ENCODE measurements at regions not wholly inside any gene's neighbourhood (a gene's known extent, or its start where the extent isn't known, plus 50 kb on each side); places are given as distances from the start of the nearest gene placed in this dataset.

DNA sequence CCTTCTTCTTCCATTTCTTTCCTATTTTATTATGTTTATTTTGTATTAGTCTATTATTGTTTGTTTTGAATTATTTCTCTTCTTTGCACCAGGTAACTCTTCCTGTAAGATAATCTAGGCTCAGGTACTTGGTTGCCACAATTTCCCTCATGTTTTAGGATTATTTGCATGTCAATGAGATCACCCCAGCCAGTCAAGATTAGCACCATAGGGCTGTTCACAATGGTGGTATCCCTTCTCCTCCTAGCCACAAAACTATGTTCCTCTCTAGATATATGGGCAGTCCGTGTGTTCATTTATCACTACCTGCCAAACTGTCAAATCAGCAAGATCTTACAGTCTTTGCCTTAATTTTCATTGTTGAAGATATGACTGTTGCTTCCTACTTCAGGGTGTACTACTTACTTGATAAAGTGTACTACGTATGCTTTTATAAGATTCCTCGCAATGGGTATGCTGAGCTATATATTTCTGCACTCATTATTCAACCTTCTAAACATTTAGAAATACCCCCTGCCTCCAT lies 1536.2 kb downstream of the PLA2G4A start:
- in situ Hi-C loops (cut with HindIII; ENCODE audit: low sequenced_read_pairs), result no loop called here

DNA sequence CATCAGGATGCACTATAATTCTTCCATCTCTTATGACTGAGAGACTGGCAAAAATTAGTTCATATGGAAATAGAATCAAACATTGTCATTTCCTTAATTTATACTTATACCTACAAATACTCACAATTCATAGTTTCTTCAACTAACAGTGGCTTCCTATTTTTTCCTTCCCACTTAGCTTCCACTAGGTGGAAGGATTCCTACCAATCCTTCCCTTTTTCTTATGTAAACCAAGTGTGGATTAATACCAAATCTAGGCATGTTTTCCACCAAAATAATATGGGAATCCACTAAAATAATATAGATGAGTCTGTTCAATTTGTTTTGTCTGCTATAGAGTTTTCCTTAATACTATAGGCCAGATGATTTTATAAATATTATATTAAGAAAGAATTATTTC lies 1537.1 kb downstream of the PLA2G4A start:
- in situ Hi-C loops (cut with HindIII; ENCODE audit: low sequenced_read_pairs), result no loop called here

DNA sequence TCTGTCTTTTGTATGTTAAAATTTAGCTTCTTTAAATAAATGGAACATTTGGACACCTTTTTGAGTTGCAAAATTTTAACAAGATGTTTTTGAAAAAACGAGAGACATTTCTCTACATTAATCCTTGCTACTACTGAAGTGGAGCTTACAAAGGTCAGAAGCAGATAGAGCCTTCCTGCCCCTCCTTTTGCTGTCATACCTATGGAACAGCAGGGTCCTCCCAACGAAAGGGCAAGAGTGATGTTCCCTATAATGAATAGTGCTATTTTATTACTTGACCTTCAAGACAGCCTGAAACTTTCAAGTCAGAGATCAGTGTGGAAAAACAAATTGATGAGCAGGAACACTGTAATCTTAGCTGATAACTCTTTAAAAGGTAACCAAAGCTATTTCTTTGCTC lies 1538.9 kb downstream of the PLA2G4A start:
- in situ Hi-C loops (cut with HindIII; ENCODE audit: low sequenced_read_pairs), result no loop called here

DNA sequence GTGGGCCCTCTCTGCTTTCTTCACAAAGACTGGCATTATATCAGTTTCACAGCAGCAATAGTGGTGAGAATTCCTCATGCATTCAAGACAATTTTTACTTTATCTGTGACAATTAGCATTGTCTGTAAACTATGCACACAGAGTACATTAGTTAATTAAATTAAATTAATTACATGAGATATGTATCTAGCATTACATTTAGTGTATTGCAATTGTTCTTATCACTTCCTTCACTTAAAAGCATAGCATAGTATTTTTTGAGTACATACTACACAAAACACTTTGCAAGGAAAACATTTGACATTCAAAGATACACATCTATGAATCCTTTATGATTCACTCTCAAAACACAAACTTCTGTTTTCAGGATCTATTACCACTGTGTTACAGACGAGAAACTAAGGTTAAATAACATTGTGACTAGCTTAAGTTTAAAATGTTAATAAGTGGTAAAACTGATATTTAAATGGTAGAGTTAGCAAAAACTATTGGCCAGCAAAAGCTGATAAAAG lies 1542.6 kb downstream of the PLA2G4A start:
- in situ Hi-C loops (cut with HindIII; ENCODE audit: low sequenced_read_pairs), result no loop called here

DNA sequence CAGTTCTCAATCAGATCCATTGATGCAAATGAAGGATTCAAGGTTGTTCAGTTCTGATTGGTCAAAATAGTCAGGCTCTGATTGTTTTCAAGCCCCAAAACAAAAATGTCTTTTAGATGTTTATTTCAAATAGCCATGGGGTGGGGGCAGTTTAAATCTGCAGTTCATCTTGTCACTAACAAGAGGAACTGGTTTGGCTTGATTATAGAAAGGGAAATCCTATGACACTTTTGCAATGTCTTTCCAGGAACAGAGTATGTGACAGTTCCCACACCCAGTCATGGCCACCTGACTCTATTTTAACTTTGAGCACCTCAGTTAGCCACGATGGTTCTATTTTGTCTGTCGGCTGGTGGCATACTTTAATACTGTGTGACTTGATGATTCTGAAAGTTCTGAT lies 1544.1 kb downstream of the PLA2G4A start:
- in situ Hi-C loops (cut with HindIII; ENCODE audit: low sequenced_read_pairs), result no loop called here

DNA sequence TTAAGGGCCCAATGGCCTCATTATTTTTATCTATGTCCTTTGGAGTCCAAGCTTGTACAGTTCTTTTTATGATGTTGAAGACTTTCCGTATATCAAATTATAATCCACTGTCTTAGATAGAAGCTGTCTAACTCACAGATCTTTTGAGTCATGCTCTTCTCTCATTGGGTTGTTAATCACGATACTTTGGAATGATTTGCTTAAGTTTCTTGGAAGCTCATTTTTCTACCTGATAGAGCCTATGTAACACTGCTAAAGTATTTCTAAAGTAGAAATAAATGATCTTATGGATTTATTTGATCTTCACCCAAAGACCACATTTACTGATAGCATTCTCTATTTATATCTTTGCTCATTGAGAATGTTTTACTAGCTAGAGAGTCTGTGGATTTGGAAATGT lies 1554.1 kb downstream of the PLA2G4A start:
- in situ Hi-C loops (cut with HindIII; ENCODE audit: low sequenced_read_pairs), result no loop called here

DNA sequence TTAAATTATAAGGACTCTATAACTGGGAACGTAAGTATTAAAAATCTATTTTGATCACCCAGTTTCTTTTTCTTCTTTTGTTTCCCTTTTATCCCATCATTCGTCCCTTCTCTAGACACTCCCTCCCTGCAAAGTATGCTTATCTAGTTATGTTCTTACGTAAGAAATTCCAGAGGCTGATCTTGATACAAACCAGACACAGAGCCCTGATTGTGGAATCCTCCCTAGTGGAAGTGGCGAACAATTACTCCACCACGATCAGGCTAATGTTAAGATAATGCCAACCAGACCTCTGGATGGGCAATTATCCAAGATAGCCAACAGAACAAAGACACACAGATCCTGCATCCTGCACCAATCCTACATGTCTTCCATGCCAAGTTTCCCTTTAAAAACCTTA lies 1557.4 kb downstream of the PLA2G4A start:
- in situ Hi-C loops (cut with HindIII; ENCODE audit: low sequenced_read_pairs), result no loop called here

DNA sequence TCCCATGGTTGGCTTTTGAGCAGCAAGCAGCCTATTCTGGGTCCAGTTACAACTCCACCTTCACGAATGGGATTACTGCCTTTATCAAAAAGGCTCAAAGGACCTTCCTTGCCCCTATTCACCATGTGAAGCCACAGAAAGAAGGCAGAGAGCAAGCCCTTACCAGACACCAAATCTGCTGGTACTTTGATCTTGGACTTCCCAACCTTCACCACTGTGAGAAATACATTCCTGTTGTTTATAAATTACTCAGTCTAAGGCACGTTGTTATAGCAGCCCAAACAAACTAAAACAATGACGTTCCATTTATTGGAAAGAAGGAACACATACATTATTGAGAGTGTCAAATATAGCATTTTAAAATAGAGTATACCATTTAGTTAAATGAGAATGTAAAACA lies 1557.9 kb downstream of the PLA2G4A start:
- in situ Hi-C loops (cut with HindIII; ENCODE audit: low sequenced_read_pairs), result no loop called here

DNA sequence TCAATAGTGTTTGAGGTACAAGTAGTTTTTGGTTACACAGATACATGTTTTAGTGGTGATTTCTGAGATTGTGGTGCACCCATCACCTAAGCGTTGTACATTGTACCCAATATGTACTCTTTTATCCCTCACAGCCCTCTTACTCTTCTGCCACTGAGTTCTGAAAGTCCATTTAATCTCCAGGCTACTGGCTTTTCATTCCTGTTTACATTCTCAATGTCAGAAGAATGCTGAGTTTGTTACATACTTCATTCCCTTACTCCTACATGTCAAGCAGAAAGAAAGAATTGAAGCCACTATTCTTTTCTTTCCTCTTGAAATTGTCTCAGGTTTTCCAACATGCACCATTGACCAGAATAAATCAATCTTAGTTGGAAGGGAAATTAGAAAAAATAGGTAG lies 1565.9 kb downstream of the PLA2G4A start:
- in situ Hi-C loops (cut with HindIII; ENCODE audit: low sequenced_read_pairs), result no loop called here

DNA sequence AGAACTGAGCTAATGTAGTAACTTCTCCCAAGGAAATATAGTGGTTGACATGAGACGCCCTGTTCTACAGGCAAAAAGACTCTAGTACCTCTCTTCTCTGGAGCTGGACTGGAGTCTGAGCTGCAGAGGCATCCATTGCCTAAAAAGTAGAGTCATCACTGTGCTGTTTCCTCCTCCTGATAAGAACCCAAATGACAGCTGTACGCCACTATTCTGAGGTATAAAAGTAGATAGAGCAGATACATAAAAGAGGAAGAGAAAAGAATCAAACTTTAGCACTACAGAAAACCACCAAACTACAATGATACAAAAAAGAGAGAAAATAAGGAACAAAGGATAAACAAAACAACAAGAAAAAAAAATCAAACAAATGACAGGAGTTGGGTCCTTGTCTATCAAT lies 1568.8 kb downstream of the PLA2G4A start:
- in situ Hi-C loops (cut with HindIII; ENCODE audit: low sequenced_read_pairs), result no loop called here

DNA sequence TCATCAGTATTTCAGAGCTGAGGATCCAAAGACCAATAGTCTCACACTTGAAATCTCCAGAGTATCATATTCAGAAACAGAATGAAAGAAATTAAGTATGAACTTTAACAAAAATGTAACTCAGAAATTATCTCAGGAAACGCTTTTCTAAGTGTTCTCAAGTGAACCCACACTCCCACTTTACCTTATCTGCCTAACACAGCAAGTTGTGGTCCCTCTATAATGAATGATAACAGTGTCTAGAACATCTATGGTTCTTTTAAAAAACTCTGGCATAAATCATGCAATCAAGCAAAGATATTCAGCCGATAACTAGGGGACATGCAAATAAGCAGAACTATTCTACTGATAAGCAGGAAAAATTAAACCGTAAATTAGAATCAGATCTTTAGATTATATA lies 1574.2 kb downstream of the PLA2G4A start:
- in situ Hi-C loops (cut with HindIII; ENCODE audit: low sequenced_read_pairs), result no loop called here

DNA sequence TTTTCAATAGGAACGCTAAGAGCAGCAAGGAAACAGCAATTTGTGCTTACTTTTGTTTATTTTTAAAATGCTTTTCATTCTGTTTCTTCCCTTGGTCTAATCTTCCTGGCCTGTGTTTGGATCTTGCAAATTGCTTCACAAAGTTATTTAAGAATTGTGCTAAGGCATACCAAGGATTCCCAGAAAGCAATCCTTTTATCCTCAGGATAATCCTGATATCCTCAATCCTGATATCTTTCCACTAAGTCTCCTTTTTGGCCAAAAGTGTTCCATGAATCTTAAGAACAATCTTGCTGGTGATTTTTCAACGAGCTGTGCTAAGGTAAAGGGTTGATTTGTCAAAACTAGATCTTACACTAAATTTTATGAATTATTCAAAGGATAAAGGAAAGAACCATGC lies 1577.9 kb downstream of the PLA2G4A start:
- in situ Hi-C loops (cut with HindIII; ENCODE audit: low sequenced_read_pairs), result no loop called here

DNA sequence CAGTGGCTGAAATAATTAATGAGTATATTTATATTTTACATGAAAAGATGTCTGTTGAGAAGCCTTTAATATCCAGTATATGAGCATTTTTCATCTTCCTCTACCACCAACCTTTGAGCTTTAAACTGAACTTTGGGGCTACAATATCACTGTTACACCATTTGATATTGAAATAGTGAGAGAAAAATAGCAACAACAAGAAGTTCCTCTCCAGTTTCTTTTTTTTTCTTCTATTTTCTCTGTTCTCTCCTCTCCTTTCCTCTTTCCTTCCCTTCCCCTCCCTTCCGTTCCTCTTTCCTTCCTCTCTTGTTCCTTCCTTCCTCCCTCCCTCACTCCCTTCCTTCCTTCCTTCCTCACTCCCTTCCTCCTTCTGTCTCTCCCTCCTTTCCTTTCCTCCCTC lies 1591.4 kb downstream of the PLA2G4A start:
- in situ Hi-C loops (cut with HindIII; ENCODE audit: low sequenced_read_pairs), result no loop called here

DNA sequence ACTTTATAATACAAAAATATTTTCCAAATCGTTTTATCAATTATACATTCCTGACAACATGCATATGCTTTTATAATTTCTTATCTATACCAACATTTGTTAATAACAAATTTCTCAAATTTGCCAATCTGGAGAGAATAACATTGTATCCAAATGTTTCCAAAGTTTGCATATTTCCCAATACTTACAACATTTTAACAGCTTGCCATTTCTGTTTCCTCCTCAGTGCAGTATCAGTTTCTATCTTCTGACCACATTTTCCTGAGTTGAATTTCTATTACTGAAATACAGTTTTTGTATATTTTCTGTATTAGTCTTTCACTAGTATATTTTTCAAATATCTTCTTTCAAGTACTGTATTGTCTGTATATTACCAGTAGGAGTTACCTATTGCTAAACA lies 1594.3 kb downstream of the PLA2G4A start:
- in situ Hi-C loops (cut with HindIII; ENCODE audit: low sequenced_read_pairs), result no loop called here

DNA sequence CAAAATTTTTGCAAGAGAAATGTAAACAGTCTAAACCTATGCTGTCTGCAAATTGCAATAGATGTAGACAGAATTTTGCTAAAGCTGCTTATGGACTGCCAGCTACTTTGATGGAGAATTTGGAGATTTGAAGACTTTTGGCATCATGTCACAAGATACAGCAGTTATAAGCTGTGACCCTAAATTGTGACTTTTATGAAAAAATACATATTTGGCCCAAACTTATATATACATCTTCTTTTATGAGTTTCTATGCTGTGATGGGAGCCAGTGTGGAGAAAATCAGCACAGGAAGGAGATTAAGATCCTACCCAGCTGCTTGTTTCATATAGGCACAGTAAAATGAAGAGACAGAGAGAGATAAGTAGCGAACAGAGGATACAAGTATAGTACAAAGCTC lies 1595.4 kb downstream of the PLA2G4A start:
- in situ Hi-C loops (cut with HindIII; ENCODE audit: low sequenced_read_pairs), result no loop called here

DNA sequence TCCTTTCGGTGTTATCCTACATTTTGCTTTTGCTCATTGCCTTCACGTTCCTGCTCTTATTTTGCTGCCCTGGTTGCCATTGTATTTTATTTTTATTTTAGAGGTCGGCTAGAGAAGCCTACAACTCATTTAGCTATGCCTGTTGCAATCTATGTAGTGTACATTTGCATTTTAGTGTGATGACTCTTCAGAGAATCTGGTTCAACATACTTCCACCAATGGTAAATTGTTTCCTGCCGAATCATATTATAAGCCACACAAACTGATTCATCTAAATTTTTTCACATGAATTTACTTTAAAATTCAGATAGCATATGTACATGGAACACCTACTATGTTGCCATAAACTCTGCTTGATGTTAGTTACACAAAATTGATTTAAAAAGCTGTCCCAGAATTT lies 1596.9 kb downstream of the PLA2G4A start:
- in situ Hi-C loops (cut with HindIII; ENCODE audit: low sequenced_read_pairs), result no loop called here

DNA sequence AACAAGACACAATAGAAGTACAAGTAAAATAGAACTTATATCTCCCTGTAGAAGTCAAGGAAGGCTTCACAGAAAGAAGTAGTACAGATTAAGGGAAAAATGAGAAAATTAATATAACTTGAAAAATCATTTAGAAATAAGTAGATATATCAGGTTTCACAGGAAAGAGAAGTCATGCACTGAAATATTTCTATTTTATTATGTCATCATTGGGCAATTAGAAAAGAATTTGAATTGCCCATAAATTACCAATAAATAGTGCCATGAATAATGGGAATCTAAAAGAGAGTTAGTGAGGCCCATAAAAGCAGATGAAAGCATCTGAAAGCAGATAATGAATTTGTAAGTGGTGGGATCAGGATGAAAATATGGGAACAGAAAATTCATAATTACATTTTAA lies 1597.8 kb downstream of the PLA2G4A start:
- in situ Hi-C loops (cut with HindIII; ENCODE audit: low sequenced_read_pairs), result no loop called here

DNA sequence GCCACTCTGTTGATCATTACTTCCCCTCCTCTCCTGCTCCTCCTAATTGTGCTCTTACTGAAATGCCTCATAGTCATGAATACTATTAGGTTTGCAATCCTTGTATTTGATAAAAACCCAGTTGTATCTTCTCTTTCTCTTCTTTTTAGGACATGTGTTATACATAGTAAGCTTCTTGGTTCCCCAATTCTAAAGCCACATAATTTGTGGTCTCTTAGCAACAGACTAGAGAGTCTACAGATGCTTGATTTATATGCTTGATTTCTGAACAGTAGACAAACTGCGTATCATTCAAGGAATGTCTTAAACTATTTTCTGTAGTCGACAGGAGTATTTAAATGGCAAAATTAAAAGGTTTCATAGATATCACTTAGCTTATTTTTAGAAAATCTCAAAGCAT lies 1598.9 kb downstream of the PLA2G4A start:
- in situ Hi-C loops (cut with HindIII; ENCODE audit: low sequenced_read_pairs), result no loop called here

DNA sequence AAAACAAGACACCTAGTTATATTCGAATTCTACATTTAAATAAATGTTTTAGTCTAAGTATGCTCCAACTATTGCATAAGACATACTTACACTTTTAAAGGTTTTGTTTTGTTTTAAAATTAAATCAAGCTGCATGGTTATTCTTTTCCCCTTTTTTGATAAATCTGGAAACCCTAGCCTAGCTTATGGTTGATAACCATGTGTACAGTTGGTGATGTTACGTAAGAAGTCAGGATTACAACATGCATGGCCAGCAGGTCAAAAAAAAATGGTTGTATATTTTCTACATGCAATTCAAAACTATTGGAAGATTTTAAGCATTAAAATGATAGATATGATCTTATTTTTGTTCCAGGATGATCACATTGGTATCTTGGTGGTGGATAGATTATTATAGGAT lies 1600.6 kb downstream of the PLA2G4A start:
- in situ Hi-C loops (cut with HindIII; ENCODE audit: low sequenced_read_pairs), result no loop called here

DNA sequence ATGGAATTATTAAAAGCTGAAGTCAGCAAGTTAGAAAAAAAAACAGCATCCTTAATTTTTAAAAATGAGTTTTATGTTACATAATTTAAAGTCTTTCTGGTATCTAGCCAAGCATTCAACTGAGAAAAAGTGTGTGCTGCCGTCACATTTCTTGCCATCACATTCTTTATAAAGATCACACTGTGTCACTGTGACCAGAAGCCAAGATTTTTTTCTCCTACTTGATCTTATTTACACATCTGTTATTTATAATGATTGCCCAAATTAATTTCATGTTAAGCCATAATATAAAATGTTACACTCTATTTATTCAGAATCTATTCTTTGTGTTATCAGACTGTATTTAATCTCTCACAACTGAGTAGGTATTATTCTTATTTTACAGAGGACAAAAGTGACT lies 1603.7 kb downstream of the PLA2G4A start:
- in situ Hi-C loops (cut with HindIII; ENCODE audit: low sequenced_read_pairs), result no loop called here

DNA sequence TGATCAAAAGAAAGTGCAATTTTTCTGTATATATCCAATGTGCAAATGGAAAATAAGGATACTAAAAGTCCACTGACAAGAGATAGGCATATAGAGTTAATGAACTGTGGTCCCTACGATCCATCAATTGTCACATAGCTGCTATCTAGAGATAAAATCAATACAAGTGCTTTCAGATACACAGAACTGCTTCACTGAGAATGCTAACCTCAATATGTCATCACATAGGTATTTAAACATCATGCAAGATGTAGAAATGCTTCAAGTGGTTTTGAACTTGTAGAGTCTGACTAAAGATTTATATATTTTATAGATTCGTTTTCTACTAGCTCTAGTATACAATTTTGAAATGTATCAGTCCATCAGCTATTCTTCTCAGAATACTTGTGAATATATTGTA lies 1604.7 kb downstream of the PLA2G4A start:
- in situ Hi-C loops (cut with HindIII; ENCODE audit: low sequenced_read_pairs), result no loop called here

DNA sequence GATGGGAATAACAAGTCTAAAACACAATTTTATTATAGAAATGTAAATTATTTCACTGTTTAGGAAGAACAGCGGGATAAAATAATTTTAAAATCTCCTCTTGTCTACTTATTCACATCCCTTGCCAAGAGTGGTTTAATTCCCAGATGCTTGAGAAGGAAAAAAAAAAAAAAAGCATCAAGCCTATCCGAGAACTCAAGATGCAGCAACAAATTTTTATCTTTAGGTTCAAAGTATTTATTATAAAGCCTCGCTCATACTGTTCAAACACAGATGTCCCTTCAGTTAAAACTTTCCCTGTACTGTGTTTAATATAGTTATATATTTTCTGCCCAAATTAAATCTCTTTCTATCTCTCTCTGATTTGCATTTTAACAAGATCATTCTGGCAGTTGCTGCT lies 1615.8 kb downstream of the PLA2G4A start:
- in situ Hi-C loops (cut with HindIII; ENCODE audit: low sequenced_read_pairs), result no loop called here

DNA sequence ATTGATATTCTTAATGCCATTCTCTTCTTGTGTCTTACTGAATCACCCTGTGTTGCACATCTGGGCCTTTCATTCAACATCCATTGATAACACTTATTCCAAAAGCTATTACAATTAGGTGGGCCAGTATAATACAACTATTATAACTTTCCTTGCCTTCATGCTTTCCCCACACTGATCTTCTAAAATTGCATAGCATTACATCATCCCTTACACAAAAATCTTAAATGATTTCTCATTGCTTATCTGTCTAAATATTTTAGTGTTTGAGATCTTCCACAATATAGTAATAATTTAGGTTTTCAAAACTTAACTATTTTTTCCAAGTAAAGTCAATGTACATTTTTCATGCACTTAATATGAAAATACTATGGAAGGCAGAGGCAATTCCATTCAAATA lies 1634.1 kb downstream of the PLA2G4A start:
- in situ Hi-C loops (cut with HindIII; ENCODE audit: low sequenced_read_pairs), result no loop called here

DNA sequence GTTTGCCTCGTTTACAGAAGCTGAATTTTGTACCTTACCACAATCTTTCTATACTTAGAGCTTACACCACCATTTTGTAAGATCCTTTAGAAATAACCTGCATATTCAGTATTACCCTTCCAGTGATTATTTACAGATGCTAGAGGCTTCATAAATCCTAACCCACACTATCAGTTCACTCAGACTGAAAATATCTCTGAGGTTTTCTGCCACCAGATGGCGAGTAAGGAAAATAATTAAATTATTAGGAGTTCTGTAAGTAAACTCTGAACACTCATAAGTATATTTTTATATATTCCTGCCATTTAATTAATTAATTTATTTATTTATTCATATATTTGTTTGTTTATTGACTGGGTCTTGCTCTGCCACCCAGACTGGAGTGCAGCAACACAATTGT lies 1635.2 kb downstream of the PLA2G4A start:
- in situ Hi-C loops (cut with HindIII; ENCODE audit: low sequenced_read_pairs), result no loop called here

Measured in DLD1 (cell line).